Immature natural killer cell (primary cell): ENCODE measurements at regions not wholly inside any gene's neighbourhood (a gene's known extent, or its start where the extent isn't known, plus 50 kb on each side); places are given as distances from the start of the nearest gene placed in this dataset.

Experiments
- DNase-seq, 3 donors: peaks; one replicate each; pipeline ENCODE4 v3.0.0; 2022; ENCODE audit warnings: mixed read lengths in 1 of 3
- H3K27ac Mint-ChIP-seq, 6 donors: one replicate each; pipeline ENCODE4 v1.8.0; 2020; ENCODE audit warnings: mixed read lengths in 6 of 6, mild to moderate bottlenecking in 5 of 6, inconsistent platforms in 4 of 6, moderate library complexity in 3 of 6
- H3K27me3 Mint-ChIP-seq, 3 donors: one replicate each; pipeline ENCODE4 v1.8.0; 2020 to 2021; ENCODE audit warnings: low read depth in 3 of 3, mild to moderate bottlenecking in 3 of 3, mixed read lengths in 3 of 3, moderate library complexity in 3 of 3, inconsistent platforms in 1 of 3
- H3K36me3 Mint-ChIP-seq, 3 donors: one replicate each; pipeline ENCODE4 v1.8.0; 2020; ENCODE audit warnings: mixed read lengths in 3 of 3, inconsistent platforms in 2 of 3, mild to moderate bottlenecking in 2 of 3
- H3K4me1 Mint-ChIP-seq, 2 donors: one replicate each; pipeline ENCODE4 v1.8.0; 2020; ENCODE audit warnings: inconsistent platforms in 2 of 2, mild to moderate bottlenecking in 2 of 2, mixed read lengths in 2 of 2, moderate library complexity in 1 of 2
- H3K4me3 Mint-ChIP-seq, 5 donors: one replicate each; pipeline ENCODE4 v1.8.0; 2020; ENCODE audit warnings: mild to moderate bottlenecking in 5 of 5, mixed read lengths in 5 of 5, inconsistent platforms in 3 of 5, moderate library complexity in 3 of 5
- H3K9me3 Mint-ChIP-seq, 6 donors: one replicate each; pipeline ENCODE4 v1.8.0; 2020; ENCODE audit warnings: mild to moderate bottlenecking in 6 of 6, mixed read lengths in 6 of 6, inconsistent platforms in 4 of 6, moderate library complexity in 3 of 6

DNA sequence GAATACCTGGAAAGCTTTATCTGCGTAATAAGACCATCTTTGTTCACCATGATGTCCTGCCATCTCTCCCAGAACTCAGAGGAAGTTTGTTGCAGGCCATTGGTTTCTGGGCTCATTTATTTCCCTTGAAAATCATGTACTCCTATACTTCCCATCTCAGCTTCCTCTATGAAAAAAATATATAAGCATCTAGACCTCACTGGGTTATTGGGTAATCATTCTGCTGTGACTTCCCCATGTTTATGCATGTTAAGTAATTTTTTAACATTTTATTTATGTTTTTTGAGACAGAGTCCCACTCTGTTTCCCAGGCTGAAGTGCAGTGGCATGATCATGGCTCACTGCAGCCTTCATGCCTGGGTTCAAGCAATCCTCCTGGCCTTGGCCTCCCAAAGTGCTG, 184.5 kb downstream of the ZPLD1 start:
- Mint-ChIP-seq H3K27ac (no peak overlapping the region), H3K27me3 (peaks cover 0 to 2% (median 0%) of the 10 kb centered on the region in 3 donors), H3K4me3 (no peak overlapping the region), H3K4me1 (no peaks in the 10 kb centered on the region), H3K9me3 (peaks cover 0 to 11% (median 2%) of the 10 kb centered on the region in 6 donors), H3K36me3 (peaks cover 0 to 4% (median 0%) of the 10 kb centered on the region in 3 donors)
- no peak for DNase-seq

DNA sequence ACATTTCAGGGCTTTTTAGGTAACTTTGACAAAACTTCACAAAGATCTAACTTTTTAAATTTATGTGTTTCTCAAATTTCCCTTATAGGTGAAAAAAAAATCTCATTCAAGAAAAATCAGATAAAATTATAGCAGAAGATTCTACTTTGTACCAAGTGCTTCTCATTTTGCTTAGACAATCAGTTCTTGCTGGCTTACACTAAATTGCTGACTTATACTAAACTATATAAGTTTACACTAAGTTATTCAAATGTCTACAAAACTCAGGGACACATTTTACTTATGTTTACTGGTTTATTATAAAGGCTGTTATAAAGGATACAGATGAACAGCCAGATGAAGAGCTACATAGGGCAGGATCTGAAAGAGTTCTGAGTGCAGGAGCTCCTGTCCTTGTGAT, 195.1 kb downstream of the ZPLD1 start:
- DNase-seq = no peak
- Mint-ChIP-seq H3K4me3 (no peak overlapping the region), H3K4me1 (no peaks in the 10 kb centered on the region), H3K36me3 (no peaks in the 10 kb centered on the region), H3K27me3 (peaks cover 0 to 2% (median 2%) of the 10 kb centered on the region in 3 donors), H3K27ac (no peak overlapping the region), H3K9me3 (peaks cover 0 to 6% (median 0%) of the 10 kb centered on the region in 6 donors)

DNA sequence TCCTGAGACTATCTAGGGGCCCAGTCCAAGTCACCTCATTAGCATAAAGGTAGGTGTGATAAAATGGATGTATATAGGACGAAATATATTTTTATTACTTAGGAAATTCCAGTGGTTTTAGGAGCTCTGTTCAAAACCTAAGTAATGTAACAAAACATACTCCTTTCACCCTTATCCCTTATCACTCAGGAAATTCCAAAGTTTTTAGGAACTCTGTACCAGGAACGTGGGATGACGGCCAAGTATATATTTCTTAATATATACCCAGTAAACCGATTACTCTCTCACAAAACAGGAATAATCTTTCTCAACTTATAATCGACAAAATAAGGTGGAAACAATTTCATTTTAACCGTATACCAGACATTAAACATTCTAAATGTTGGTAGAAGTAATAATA, 195.7 kb downstream of the ZPLD1 start:
- no peak overlapping the region for H3K4me3 Mint-ChIP-seq
- H3K27ac Mint-ChIP-seq = no peak overlapping the region
- no peaks in the 10 kb centered on the region for H3K36me3 Mint-ChIP-seq
- peaks cover 0 to 2% (median 2%) of the 10 kb centered on the region in 3 donors for H3K27me3 Mint-ChIP-seq
- H3K4me1 Mint-ChIP-seq = no peaks in the 10 kb centered on the region
- no peak for DNase-seq
- peaks cover 0 to 6% (median 0%) of the 10 kb centered on the region in 6 donors for H3K9me3 Mint-ChIP-seq

DNA sequence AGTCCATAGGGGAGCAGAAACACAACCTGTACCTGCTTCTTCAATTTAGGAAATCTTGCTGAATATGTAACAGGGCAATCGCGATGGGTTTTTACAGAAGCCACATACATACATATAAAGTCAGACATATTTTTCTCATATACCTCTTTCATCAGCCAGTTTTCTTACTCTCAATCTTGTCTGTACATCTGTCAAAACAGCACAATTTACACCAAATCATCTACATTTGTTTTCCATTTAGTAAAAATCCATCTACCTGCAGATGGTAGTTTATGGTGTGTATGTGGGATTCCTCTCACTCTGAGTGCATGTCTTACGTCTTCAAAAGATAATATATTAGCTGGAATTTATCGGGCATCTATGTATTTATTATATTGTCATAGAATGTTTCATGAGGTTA, 208.7 kb downstream of the ZPLD1 start:
- no peak for DNase-seq
- Mint-ChIP-seq H3K27ac (no peak overlapping the region), H3K4me1 (no peaks in the 10 kb centered on the region), H3K9me3 (peaks cover 0 to 4% (median 3%) of the 10 kb centered on the region in 6 donors), H3K27me3 (peaks cover 0 to 4% (median 0%) of the 10 kb centered on the region in 3 donors), H3K36me3 (no peaks in the 10 kb centered on the region), H3K4me3 (no peak overlapping the region)

DNA sequence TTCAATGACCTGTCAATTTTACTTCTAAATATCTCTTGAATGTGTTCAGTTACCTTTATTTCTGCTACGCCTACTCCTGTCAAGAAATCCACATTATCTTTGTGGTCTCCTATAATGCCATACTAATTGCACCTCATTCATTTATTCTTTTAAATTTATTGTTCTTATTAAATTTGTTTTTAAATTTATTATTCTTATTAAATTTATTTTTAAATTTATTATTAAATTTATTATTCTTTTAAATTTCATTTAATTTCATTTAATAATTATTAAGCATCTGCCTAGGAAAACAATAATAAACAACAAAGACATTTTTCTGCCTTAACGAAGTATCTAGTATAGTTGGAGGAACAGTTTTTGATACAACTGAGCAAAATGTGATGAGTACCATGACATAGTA, 211.7 kb downstream of the ZPLD1 start:
- Mint-ChIP-seq H3K36me3 (no peaks in the 10 kb centered on the region), H3K9me3 (peaks cover 0 to 6% (median 0%) of the 10 kb centered on the region in 6 donors), H3K27ac (no peak overlapping the region)

DNA sequence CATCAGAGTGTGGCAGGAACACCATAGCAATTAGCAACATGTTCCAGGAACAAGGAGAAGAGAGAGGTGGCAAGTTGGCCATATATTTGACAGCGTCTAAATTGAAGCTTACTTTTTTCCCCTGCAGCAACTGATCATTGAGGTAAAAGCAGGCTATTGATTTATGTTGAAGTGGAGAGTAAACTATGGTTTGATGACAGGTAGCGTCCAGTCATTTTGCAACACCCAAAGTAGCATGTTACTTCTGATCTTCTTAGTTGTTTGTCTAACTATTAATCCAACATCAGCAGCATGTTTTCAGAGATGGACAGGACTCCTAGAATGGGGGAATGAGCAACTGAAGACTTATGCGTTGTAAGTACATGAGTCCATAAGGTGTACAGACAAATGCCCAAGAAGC, 225.8 kb downstream of the ZPLD1 start:
- Mint-ChIP-seq H3K27me3 (peaks cover 0 to 6% (median 2%) of the 10 kb centered on the region in 3 donors), H3K4me3 (no peak overlapping the region), H3K4me1 (no peaks in the 10 kb centered on the region), H3K27ac (no peak overlapping the region), H3K36me3 (no peaks in the 10 kb centered on the region), H3K9me3 (no peaks in the 10 kb centered on the region)
- no peak for DNase-seq

More for the DNA sequence above, 211.7 kb downstream of the ZPLD1 start:
- no peak overlapping the region for H3K4me3 Mint-ChIP-seq
- no peak for DNase-seq
- no peaks in the 10 kb centered on the region for H3K4me1 Mint-ChIP-seq
- peaks cover 0 to 4% (median 0%) of the 10 kb centered on the region in 3 donors for H3K27me3 Mint-ChIP-seq

DNA sequence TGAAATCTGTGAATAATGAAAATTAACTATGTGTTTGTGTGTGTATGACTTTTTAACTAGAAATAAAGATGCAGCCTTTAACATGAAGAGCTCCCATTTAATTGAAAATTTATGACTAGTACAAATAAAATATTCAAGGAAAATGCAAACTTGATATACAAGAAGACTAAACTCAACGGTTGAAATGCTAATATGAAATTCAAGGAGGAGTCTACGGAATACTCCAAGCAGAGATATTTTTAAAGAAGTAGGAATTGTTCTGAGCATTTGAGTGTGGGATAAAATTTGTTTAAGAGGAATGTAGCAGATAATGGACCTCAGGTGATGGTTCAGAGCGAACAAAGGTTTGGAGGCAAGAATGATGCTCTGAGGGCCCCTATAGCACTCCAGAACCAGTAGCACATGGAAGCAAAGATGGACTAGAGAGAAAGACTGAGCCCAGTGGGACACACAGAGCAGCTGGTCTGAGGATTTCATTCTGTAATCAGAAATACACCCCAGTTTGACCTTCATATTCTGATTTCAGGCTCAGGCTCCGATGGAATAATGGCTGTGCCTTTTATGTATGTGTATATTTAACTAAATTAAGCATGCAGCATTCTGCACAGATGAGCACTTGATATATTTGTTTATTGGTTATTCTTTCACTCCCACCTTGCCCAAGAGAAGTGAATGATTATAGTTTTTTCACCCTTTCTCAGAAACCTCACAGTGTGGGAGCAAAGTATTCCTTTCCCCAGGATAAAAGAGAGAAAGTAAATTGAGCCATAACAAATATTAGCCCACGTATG, 227.1 kb downstream of the ZPLD1 start:
- Mint-ChIP-seq H3K36me3 (no peaks in the 10 kb centered on the region), H3K9me3 (no peaks in the 10 kb centered on the region), H3K27ac (no peak overlapping the region), H3K27me3 (peaks cover 0 to 7% (median 3%) of the 10 kb centered on the region in 3 donors), H3K4me3 (no peak overlapping the region), H3K4me1 (no peaks in the 10 kb centered on the region)
- no peak for DNase-seq

DNA sequence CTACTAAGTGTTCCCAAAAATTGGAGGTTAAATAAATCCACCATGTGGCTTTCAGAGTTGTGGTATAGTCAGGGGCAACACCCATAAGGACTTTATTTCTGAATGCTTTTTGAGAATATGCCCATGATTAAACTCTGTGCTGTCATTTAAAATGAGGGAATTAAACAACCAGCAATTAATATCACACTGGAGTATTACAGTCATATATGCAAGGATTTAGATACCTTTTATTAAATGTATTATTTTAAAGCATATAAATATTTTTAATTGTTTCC, 227.6 kb downstream of the ZPLD1 start:
- H3K4me3 Mint-ChIP-seq = no peak overlapping the region
- no peak for DNase-seq
- H3K9me3 Mint-ChIP-seq = no peaks in the 10 kb centered on the region
- no peaks in the 10 kb centered on the region for H3K36me3 Mint-ChIP-seq
- no peaks in the 10 kb centered on the region for H3K4me1 Mint-ChIP-seq
- H3K27me3 Mint-ChIP-seq = peaks cover 1 to 9% (median 3%) of the 10 kb centered on the region in 3 donors
- no peak overlapping the region for H3K27ac Mint-ChIP-seq

DNA sequence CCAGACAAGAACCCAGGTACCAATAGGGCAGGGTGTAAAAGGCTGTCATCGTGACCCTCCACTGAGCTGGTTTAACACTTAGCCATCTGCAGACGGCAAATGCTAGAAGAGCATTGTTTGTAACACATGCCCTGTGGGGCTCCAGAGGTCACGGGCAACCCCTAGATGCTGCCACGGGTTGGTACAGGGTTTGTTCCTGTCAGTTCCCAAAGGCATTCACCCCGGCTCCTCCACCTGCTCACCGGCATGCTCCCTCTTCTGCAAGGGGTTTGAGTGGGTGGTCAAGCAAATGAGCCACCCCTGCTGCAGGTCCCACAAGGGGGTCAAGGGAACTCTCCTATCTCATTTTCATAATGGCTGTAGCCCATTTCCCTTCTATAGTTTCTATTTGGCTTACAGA, 229.3 kb downstream of the ZPLD1 start:
- H3K4me1 Mint-ChIP-seq = no peaks in the 10 kb centered on the region
- no peak overlapping the region for H3K4me3 Mint-ChIP-seq
- peaks cover 1 to 9% (median 3%) of the 10 kb centered on the region in 3 donors for H3K27me3 Mint-ChIP-seq
- no peak overlapping the region for H3K27ac Mint-ChIP-seq
- no peak for DNase-seq
- no peaks in the 10 kb centered on the region for H3K9me3 Mint-ChIP-seq
- H3K36me3 Mint-ChIP-seq = no peaks in the 10 kb centered on the region

DNA sequence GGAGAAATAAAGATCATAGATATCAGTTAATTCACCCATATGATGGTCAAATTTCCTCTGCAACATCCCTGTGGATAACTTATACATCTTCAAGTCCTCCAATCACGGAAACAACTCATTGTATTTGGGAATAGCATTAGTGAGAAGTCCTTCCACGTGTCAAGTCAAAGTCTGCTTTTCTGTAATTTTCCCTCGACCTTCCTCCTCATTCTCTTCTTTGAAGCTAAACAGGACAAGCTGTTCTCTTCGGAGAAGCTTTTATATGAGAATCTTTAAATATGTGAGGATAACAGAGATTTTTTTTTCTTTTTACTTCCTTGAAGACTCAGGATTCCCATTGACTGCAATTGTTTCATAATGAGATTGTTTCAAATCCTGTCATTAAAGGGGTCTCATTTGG, 230.4 kb downstream of the ZPLD1 start:
- peaks cover 1 to 9% (median 3%) of the 10 kb centered on the region in 3 donors for H3K27me3 Mint-ChIP-seq
- no peak overlapping the region for H3K4me3 Mint-ChIP-seq
- no peaks in the 10 kb centered on the region for H3K9me3 Mint-ChIP-seq
- H3K36me3 Mint-ChIP-seq = no peaks in the 10 kb centered on the region
- no peak overlapping the region for H3K27ac Mint-ChIP-seq
- DNase-seq = no peak
- no peaks in the 10 kb centered on the region for H3K4me1 Mint-ChIP-seq

DNA sequence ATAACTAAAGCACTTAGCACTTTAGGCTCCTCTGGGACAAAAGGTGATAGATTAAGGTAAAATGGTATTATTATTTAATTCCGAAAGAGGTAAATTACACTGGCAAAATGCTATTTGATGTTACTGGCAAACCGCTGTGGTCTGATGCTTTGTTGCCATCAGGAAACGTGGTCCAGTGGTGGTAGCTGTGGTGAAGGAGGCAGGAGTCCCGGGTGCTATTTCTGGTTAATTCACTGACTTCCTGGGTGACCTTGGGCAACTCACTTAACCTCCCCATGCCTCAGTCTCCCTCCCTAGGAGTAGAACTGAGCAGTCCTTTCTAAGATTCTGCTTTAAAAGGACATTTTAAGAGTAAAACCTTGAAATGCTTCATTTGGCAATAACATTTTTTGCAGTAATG, 233.4 kb downstream of the ZPLD1 start:
- DNase-seq = no peak
- Mint-ChIP-seq H3K4me3 (no peak overlapping the region), H3K27ac (no peak overlapping the region), H3K4me1 (no peaks in the 10 kb centered on the region), H3K36me3 (no peaks in the 10 kb centered on the region), H3K27me3 (peaks cover 1 to 9% (median 3%) of the 10 kb centered on the region in 3 donors), H3K9me3 (no peaks in the 10 kb centered on the region)

DNA sequence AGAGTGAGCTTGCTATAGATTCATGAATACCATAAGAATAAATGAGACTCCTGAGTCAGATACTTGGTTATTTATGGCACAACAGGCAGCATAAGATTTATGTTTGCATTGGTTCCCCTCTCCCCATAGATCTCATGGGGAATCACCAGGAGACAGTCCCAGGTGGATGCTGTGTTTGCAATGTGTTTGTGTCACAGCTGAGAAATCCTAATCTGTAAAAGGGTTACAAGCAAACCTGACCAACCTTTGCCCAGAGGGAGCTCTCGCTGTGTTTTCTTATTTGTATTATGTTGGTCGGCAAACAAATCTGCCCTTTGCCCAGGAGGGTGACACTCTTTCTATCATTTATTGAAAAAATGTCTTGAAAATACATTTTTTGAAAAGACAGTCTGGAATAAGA, 236.2 kb downstream of the ZPLD1 start:
- Mint-ChIP-seq H3K9me3 (no peaks in the 10 kb centered on the region), H3K4me1 (peaks cover 0 to 2% of the 10 kb centered on the region in 2 donors), H3K27me3 (peaks cover 1 to 7% (median 1%) of the 10 kb centered on the region in 3 donors), H3K36me3 (no peaks in the 10 kb centered on the region), H3K27ac (no peak overlapping the region), H3K4me3 (no peak overlapping the region)
- DNase-seq = no peak

DNA sequence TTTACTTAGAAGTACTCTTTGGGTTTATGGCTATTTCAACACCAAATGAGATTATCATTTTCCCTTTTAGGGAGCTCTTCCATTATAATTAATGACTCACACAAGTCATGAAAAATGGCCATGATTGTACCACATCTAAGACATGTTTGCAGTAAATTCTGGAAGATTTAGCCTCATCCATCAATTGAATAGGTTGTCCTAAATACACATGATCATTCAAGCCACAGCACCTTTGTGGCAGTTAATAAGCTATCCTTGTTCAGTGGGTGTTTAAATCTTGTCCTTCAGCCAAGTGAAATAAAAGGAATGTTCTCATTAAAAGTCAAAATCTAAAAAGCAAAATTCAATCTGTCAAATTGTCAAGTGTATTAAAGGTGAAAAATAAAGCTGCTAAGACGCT, 237.5 kb downstream of the ZPLD1 start:
- Mint-ChIP-seq H3K4me1 (peaks cover 0 to 2% of the 10 kb centered on the region in 2 donors), H3K9me3 (no peaks in the 10 kb centered on the region), H3K27me3 (peaks cover 0 to 4% (median 0%) of the 10 kb centered on the region in 3 donors), H3K4me3 (no peak overlapping the region), H3K27ac (no peak overlapping the region), H3K36me3 (no peaks in the 10 kb centered on the region)
- DNase-seq = no peak

DNA sequence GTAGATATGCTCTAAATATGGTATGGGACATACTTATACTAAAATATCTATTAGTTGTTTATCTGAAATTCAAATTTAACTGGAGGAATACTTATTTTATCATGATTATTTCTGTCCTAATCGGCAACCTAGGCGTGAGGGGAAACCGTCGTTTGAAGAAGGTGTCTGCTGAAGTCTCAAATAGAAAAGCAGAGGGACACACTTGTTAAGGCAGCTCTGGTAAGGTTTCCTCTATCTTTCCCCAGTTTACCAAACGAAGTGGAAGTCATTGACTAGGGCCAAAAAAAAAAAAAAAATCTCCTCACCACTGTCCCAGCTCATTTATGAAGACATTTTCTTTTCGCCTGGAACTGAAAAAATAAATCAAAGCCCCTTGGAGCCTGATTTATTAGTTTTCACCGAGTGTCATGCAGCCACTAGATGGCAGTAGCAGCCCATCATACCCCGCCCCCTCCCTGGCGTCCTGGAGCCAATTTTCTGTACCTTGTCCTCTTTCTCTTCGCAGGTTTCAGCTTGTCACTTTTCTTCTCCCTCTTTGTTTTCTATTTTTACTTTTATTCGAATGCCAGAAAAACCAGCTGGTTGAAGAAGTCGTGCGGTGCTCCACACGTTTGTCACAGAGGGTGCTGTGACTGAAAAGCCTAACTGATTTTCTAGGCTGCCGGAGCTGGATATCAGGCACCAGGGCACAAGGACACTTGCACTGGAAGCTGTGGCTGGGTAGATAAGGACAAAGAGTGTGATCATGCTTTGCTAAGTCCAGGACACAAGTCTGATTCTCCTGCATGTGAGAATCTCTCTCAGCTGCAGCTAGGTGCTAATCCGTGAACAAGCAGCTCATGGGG, 238.7 kb downstream of the ZPLD1 start:
- DNase-seq = peak; percentile 32 to 60 (median 39)
- H3K27ac Mint-ChIP-seq = no peak overlapping the region
- H3K4me3 Mint-ChIP-seq = peak overlapping the region in 1 of 5 donors; percentile 48
- peaks cover 0 to 2% of the 10 kb centered on the region in 2 donors for H3K4me1 Mint-ChIP-seq
- no peaks in the 10 kb centered on the region for H3K36me3 Mint-ChIP-seq
- H3K9me3 Mint-ChIP-seq = no peaks in the 10 kb centered on the region
- H3K27me3 Mint-ChIP-seq = peaks cover 0 to 2% (median 0%) of the 10 kb centered on the region in 3 donors
